ENCODE measurements at regions not wholly inside any gene's neighbourhood (a gene's known extent, or its start where the extent isn't known, plus 50 kb on each side); places are given as distances from the start of the nearest gene placed in this dataset.

DNA sequence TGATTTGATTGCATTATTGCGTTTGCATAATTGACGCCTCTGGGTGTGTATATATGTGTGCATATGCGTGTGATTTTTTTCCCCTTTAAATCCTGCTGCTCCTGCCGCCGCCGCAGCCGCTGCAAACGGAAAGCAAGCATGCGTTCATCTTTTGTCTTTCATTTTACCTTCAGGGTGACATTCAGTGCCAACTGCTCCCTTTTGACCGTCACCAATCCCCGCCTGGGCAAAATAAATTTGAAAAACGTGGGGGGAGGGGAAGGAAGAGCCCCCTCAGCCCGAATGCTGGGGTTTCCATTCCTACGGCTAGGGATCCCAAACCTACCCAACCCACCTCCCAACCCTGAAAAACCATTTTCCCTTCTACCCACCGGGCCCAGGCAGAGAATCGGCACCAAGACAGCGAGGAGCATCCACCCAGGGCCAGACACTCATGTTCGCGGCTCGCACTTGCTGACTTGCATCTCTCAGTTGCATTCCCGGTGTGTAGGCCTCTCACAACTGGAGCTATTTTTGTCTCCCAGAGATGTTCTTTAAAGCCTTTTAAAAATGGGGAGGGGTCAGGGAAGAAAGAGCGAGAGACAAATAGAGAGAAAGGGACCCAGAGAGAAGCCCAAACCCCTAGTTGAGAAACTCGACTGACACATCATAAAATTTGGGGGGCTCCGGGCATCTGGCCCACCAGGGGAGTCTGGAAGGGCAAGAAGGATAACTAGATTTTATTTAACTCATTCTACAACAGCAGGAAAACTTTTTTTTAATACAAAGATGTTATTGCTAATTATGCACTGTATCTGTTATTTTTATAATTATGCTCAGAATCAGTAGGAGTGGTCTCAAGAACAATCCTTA lies 367.1 kb upstream of the ESRRG start:
- POLR2A ChIA-PET = no interaction called here
- Histone ChIP-seq H3K4me2 (ENCODE audit: low read length) (no peak overlapping the region), H3K36me3 (ENCODE audit: insufficient read depth, low read length) (no peaks in the 10 kb centered on the region), H3K9me2 (ENCODE audit: insufficient read depth, low read length) (no peaks in the 10 kb centered on the region), H3K4me3 (ENCODE audit: low read depth, low read length, poor library complexity, severe bottlenecking) (no peak overlapping the region), H4K20me1 (ENCODE audit: insufficient read depth, low read length) (no peaks in the 10 kb centered on the region), H3K9me3 (ENCODE audit: low read length) (no peaks in the 10 kb centered on the region), H2AFZ (ENCODE audit: low read length) (no peak overlapping the region), H3K79me2 (ENCODE audit: insufficient read depth, low read depth, low read length) (no peaks in the 10 kb centered on the region), H3K4me1 (ENCODE audit: insufficient read depth, low read length, poor library complexity, severe bottlenecking) (no peaks in the 10 kb centered on the region), H3K27ac (ENCODE audit: low read depth, low read length, poor library complexity, severe bottlenecking) (no peak overlapping the region)
- no peak for DNase-seq (ENCODE audit: low spot score)
- TF ChIP-seq, protein P1, sequence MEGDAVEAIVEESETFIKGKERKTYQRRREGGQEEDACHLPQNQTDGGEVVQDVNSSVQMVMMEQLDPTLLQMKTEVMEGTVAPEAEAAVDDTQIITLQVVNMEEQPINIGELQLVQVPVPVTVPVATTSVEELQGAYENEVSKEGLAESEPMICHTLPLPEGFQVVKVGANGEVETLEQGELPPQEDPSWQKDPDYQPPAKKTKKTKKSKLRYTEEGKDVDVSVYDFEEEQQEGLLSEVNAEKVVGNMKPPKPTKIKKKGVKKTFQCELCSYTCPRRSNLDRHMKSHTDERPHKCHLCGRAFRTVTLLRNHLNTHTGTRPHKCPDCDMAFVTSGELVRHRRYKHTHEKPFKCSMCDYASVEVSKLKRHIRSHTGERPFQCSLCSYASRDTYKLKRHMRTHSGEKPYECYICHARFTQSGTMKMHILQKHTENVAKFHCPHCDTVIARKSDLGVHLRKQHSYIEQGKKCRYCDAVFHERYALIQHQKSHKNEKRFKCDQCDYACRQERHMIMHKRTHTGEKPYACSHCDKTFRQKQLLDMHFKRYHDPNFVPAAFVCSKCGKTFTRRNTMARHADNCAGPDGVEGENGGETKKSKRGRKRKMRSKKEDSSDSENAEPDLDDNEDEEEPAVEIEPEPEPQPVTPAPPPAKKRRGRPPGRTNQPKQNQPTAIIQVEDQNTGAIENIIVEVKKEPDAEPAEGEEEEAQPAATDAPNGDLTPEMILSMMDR (conservative IDR thresholded peaks at IDR 0.05; ENCODE audit: low read length) = no peak
- TF ChIP-seq EZH2phosphoT487 (IDR thresholded peaks at IDR 0.05; ENCODE audit: borderline replicate concordance, low read depth, low read length) = no peak
- no TSS peak for BruUV-seq (replicated peaks)
- CTCF ChIA-PET (ENCODE audit: unreplicated experiment) = no interaction called here
- intact Hi-C loops (cut with micrococcal nuclease; ENCODE audit: unreplicated experiment) = no loop called here

DNA sequence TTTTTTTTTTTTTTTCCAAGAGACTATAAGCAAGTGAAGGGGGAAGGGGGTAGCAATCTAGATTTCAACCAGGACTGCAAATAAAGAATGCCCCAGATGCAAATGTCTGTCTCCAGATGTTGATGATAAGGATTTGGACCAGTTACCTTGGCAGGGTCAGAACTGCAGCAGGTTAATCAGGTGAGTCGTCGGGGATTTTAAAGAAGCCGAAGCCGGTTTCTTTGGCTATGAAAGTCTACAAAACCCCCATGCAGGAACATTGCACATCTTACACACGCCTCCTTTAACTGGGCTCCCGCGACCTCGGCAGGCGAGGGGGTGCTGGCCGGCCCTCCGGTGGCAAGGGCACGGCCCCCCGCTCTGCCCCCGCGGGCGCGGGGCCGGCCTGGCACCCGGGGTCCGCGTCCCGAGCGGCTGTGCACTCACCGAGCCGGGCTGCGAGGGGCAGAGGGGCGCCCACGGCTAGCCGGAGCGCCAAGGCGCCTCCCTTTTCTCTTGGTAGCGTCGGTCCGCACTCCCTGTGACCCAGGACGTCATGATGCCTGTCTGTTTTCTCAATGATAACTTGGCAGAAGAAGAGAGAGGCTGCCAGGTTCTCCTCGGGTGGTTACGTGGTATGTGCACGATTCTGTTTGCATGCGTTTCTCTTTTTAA lies 366.3 kb upstream of the ESRRG start:
- Histone ChIP-seq H3K36me3 (ENCODE audit: insufficient read depth, low read length) (no peaks in the 10 kb centered on the region), H3K79me2 (ENCODE audit: insufficient read depth, low read depth, low read length) (no peaks in the 10 kb centered on the region), H2AFZ (ENCODE audit: low read length) (no peak overlapping the region), H3K27ac (ENCODE audit: low read depth, low read length, poor library complexity, severe bottlenecking) (no peak overlapping the region), H3K9me3 (ENCODE audit: low read length) (no peaks in the 10 kb centered on the region), H4K20me1 (ENCODE audit: insufficient read depth, low read length) (no peaks in the 10 kb centered on the region), H3K4me2 (ENCODE audit: low read length) (no peak overlapping the region), H3K4me3 (ENCODE audit: low read depth, low read length, poor library complexity, severe bottlenecking) (no peak overlapping the region), H3K4me1 (ENCODE audit: insufficient read depth, low read length, poor library complexity, severe bottlenecking) (no peaks in the 10 kb centered on the region), H3K9me2 (ENCODE audit: insufficient read depth, low read length) (no peaks in the 10 kb centered on the region)
- DNase-seq (ENCODE audit: low spot score) = no peak
- intact Hi-C loops (cut with micrococcal nuclease; ENCODE audit: unreplicated experiment) = no loop called here
- CTCF ChIA-PET (ENCODE audit: unreplicated experiment) = no interaction called here
- no peak for TF ChIP-seq EZH2phosphoT487 (IDR thresholded peaks at IDR 0.05; ENCODE audit: borderline replicate concordance, low read depth, low read length)
- TF ChIP-seq, protein P1 (conservative IDR thresholded peaks at IDR 0.05; ENCODE audit: low read length) = no peak
- POLR2A ChIA-PET = no interaction called here
- no TSS peak for BruUV-seq (replicated peaks)

Measured in OCI-LY7 (cell line).